ENCODE measurements at regions not wholly inside any gene's neighbourhood (a gene's known extent, or its start where the extent isn't known, plus 50 kb on each side); places are given as distances from the start of the nearest gene placed in this dataset.

DNA sequence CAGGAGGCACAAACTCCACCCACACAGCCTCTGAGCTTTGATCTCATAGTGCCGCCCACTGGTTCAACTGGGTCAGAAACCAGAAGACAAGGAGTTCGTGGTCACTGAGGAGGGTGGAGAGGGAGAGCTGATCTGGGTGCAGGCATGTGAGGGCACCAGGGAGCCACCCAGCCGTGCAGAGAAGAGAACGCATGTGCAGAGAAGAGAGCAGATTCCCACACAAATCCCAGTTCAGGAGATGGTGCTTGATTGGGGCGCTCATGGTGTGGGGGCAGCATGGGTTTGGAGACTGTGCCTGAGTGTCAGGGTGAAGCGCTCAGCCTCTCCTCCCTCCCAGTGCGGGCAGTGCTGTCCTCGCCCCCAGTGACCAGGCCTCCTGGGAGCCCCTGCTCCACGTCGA is 375.2 kb upstream of the MYT1L start:
- Histone ChIP-seq H3K27ac (no peak overlapping the region), H3K4me3 (no peak overlapping the region), H3K36me3 (no peaks in the 10 kb centered on the region), H3K9me3 (no peaks in the 10 kb centered on the region), H3K4me1 (no peaks in the 10 kb centered on the region), H3K27me3 (no peaks in the 10 kb centered on the region)
- TF ChIP-seq CTCF (IDR thresholded peaks at IDR 0.05) = no peak
- no peak for DNase-seq (ENCODE audit: low spot score in 2 of 2)
- intact Hi-C loops (cut with DNase I) = no loop called here

- Histone ChIP-seq H3K4me1 (no peaks in the 10 kb centered on the region), H3K27me3 (no peaks in the 10 kb centered on the region), H3K4me3 (no peak overlapping the region), H3K36me3 (no peaks in the 10 kb centered on the region), H3K9me3 (no peaks in the 10 kb centered on the region), H3K27ac (no peak overlapping the region)
- no peak for DNase-seq (ENCODE audit: low spot score in 2 of 2)
- intact Hi-C loops (cut with DNase I) = no loop called here
- no peak for TF ChIP-seq CTCF (IDR thresholded peaks at IDR 0.05)
These were observed 374.8 kb upstream of the MYT1L start for GRCh38 chr2:2705871-2706270.

GRCh38 chr2:2704428-2705090 is 373.5 kb upstream of the MYT1L start:
- no peak overlapping the region for H3K4me3 ChIP-seq
- no peaks in the 10 kb centered on the region for H3K36me3 ChIP-seq
- TF ChIP-seq CTCF (IDR thresholded peaks at IDR 0.05) = no peak
- no peaks in the 10 kb centered on the region for H3K9me3 ChIP-seq
- H3K27ac ChIP-seq = no peak overlapping the region
- H3K4me1 ChIP-seq = no peaks in the 10 kb centered on the region
- intact Hi-C loops (cut with DNase I) = no loop called here
- DNase-seq (ENCODE audit: low spot score in 2 of 2) = no peak
- no peaks in the 10 kb centered on the region for H3K27me3 ChIP-seq

DNA sequence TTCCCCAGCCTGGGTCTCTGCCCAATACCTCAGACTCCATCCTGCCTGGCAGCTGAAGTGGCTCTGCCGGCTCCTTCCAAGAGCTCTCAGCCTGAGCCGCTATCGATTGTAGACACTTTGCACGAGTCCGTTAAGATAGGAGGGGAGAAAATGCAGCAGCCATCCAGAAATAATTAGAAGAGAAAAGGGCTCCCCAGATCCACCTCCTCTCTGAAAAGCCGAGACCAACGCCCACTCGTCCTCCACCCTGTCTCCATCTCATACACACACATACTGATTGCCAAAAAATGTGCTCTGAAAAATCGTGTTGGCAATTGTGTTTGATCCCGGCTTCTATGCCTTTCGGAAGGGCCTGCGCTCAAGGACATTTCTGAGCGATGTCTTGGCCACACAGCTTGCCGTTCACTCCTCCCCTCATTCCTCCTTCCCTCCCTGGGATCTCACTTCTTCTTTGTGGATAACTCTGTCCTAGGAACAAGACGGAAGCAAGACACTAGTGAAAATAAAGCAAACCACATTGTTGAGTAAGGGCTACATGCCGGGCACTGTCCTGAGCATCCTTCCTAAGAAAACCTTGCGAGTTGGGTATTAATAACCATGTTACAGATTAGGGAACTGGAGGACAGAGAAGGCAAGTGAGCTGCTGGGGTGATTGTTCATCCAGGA is 372.8 kb upstream of the MYT1L start:
- no peaks in the 10 kb centered on the region for H3K4me1 ChIP-seq
- no peak for TF ChIP-seq CTCF (IDR thresholded peaks at IDR 0.05)
- no peak for DNase-seq (ENCODE audit: low spot score in 2 of 2)
- no peaks in the 10 kb centered on the region for H3K36me3 ChIP-seq
- no peak overlapping the region for H3K27ac ChIP-seq
- no peaks in the 10 kb centered on the region for H3K27me3 ChIP-seq
- no peaks in the 10 kb centered on the region for H3K9me3 ChIP-seq
- intact Hi-C loops (cut with DNase I) = no loop called here
- no peak overlapping the region for H3K4me3 ChIP-seq

- no peak overlapping the region for H3K4me3 ChIP-seq
- no peak overlapping the region for H3K27ac ChIP-seq
- no peaks in the 10 kb centered on the region for H3K27me3 ChIP-seq
- no peak for DNase-seq (ENCODE audit: low spot score in 2 of 2)
- no peak for TF ChIP-seq CTCF (IDR thresholded peaks at IDR 0.05)
- no peaks in the 10 kb centered on the region for H3K36me3 ChIP-seq
- no peaks in the 10 kb centered on the region for H3K9me3 ChIP-seq
- no peaks in the 10 kb centered on the region for H3K4me1 ChIP-seq
- intact Hi-C loops (cut with DNase I) = no loop called here
These were observed 372.1 kb upstream of the MYT1L start for GRCh38 chr2:2703172-2703571.
